ENCODE measurements at regions not wholly inside any gene's neighbourhood (a gene's known extent, or its start where the extent isn't known, plus 50 kb on each side); places are given as distances from the start of the nearest gene placed in this dataset.
"Not testable (repeated sequence)": the region's sequence is repeated elsewhere in the genome, so short reads cannot be mapped to it uniquely, and the experiment has no call there.

GRCh38 chr3:150323770-150324169 lies 84.3 kb upstream of the TSC22D2 start:
- no peak for TF ChIP-seq CTCF (IDR thresholded peaks at IDR 0.05; ENCODE audit: low read depth, low read length)
- no peak overlapping the region for H3K4me3 ChIP-seq (replicated peaks in 1 of 2; ENCODE audit: low read depth in 2 of 2, low read length in 2 of 2)
- DNase-seq (ENCODE audit: low read depth in 2 of 2) = no peak

GRCh38 chr3:150323091-150323490 lies 85.0 kb upstream of the TSC22D2 start:
- not testable (repeated sequence) for DNase-seq (ENCODE audit: low read depth in 2 of 2); H3K4me3 ChIP-seq (replicated peaks in 1 of 2; ENCODE audit: low read depth in 2 of 2, low read length in 2 of 2)

DNA sequence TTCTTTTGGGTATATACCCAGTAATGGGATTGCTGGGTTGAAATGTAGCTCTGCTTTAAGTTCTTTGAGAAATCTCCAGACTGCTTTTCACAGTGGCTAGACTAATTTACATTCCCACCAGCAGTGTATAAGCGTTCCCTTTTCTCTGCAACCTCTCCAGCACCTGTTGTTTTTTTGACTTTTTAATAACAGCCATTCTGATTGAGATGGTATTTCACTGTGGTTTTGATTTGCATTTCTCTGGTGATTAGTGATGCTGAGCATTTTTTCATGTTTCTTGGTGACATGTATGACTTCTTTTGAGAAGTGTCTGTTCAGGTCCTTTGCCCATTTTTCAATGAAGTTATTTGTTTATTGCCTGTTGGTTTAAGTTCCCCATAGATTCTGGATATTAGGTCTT lies 87.1 kb upstream of the TSC22D2 start:
- H3K4me3 ChIP-seq (replicated peaks in 1 of 2; ENCODE audit: low read depth in 2 of 2, low read length in 2 of 2); DNase-seq (ENCODE audit: low read depth in 2 of 2): not testable (repeated sequence)

- no peak overlapping the region for H3K4me3 ChIP-seq (replicated peaks in 1 of 2; ENCODE audit: low read depth in 2 of 2, low read length in 2 of 2)
- TF ChIP-seq CTCF (IDR thresholded peaks at IDR 0.05; ENCODE audit: low read depth, low read length) = no peak
- peak; percentile 72 to 98 for DNase-seq (ENCODE audit: low read depth in 2 of 2)
These were observed 88.2 kb upstream of the TSC22D2 start for GRCh38 chr3:150319900-150320299.

GRCh38 chr3:150317469-150317868 lies 90.6 kb upstream of the TSC22D2 start:
- H3K4me3 ChIP-seq (replicated peaks in 1 of 2; ENCODE audit: low read depth in 2 of 2, low read length in 2 of 2) = no peak overlapping the region
- no peak for TF ChIP-seq CTCF (IDR thresholded peaks at IDR 0.05; ENCODE audit: low read depth, low read length)
- DNase-seq (ENCODE audit: low read depth in 2 of 2) = no peak

GRCh38 chr3:150315721-150316120 lies 92.4 kb upstream of the TSC22D2 start:
- DNase-seq (ENCODE audit: low read depth in 2 of 2) = no peak
- TF ChIP-seq CTCF (IDR thresholded peaks at IDR 0.05; ENCODE audit: low read depth, low read length) = no peak
- H3K4me3 ChIP-seq (replicated peaks in 1 of 2; ENCODE audit: low read depth in 2 of 2, low read length in 2 of 2) = no peak overlapping the region

DNA sequence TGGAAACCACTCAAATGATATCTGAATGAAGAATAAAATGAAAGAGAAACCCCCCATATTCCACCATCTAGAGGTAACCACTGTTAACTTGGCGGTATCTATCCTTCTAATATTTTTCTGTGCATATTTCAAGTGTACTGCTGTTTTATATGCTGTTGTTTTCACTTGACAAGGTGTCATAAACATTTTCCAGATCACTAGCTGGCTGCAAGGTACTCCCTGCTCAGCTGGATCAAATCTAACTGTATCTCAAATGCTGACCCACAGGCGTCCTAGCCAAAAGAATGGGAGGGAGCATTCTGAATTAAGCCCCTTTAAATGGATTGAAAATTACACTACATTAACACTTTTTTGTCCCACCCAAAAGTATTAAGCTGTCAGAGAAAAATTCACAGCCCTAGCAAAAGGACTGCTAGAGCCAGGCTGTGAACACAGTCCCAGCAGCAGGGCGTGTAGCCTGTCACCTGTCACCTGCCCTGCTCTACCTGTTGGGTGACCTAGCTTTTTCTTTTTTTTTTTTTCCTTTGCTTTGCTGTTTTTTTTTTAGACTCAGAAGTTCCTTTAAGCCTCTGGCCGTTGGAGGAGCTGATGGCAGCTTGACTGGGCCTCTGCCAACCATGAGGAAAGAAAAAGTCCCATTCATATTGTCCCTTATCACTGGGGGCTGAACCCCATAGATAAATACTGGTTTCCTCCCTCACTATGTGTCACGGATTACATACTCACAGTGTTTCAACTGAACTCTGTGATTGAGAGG lies 93.7 kb upstream of the TSC22D2 start:
- H3K4me3 ChIP-seq (replicated peaks in 1 of 2; ENCODE audit: low read depth in 2 of 2, low read length in 2 of 2) = no peak overlapping the region
- DNase-seq (ENCODE audit: low read depth in 2 of 2) = peak in 1 of 2 donors; percentile 61
- TF ChIP-seq CTCF (IDR thresholded peaks at IDR 0.05; ENCODE audit: low read depth, low read length) = no peak

DNA sequence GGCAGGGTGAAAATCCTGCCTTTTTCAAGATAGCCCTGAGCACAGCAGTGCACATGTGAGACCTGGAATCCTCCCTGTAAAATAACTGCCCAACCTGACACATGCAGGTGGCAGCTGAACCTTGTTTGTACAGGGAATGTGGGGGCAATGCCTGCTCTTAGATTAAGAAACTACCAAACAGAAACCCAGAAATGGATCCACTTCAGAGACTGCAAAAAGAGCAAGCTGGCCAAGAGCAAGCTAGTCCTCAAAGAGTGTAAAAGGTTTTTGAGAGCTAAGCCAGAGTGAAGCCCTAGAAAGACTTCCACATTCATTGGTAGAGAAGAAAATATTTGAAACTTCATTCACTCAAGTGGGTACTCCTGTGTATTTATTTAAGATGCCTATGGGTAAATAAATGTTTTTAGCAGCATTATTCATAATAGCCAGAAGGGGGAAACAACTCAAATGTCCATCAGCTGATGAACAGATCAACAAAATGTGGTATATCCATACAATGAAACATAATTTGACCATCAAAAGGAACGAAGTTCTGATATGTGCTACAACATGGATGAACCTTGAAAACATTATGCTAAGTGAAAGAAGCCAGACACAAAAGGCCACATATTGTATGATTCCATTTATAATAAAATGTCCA lies 96.0 kb upstream of the TSC22D2 start:
- TF ChIP-seq CTCF (IDR thresholded peaks at IDR 0.05; ENCODE audit: low read depth, low read length) = no peak
- no peak overlapping the region for H3K4me3 ChIP-seq (replicated peaks in 1 of 2; ENCODE audit: low read depth in 2 of 2, low read length in 2 of 2)
- DNase-seq (ENCODE audit: low read depth in 2 of 2) = no peak
